NCI-H345 treated with DMSO at 0.1 percent for 48 hours (cell line): ENCODE measurements at regions not wholly inside any gene's neighbourhood (a gene's known extent, or its start where the extent isn't known, plus 50 kb on each side); places are given as distances from the start of the nearest gene placed in this dataset.

Source experiments
- DNase-seq: peaks from one replicate; lab custom pipeline; 2025; ENCODE audit not compliant: unreplicated experiment; lab: John Stamatoyannopoulos, UW

DNA sequence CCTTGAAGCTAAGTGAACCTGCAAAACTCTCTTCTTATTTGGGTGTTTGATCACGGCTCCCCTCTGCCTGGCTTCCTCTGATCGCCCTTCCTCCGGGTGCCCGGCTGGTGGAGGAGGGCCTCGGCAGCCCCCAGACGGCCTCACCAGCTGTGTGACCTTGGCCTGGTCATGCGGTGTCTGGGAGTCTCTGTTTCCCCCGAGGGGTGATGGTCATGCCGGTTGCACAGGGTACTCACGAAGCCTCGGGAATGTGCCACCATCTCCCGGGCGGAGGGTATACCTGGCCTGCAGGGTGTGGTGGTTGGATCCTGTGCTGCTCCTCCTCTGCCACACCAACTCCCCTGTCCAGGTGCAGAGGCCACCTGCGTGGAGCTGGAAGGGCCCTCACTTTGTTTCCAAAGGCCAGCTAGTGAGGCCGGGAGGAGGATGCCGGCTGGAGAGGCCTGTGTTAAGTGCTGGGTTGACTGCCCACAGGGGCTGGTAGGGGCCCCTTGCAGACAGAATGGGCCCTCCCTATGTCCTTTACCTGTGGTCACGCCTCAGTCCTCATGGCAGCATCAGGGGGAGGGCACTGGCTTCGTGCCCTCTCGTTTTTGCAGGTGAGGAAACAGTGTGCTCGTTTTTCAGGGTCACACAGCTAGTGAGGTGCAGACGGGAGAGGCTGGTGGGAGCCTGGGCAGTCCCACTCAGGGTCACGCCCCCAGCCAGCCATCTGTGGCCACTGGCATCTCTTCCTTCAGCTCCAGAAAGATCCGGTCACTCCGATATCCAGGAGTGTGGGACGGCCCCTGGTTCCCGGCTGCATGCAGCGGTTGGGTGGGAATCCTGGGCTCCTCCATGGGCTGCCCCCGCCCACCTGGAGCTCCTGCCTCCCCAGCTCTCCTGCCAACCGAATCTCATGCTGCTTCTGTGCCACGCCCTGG is 148.5 kb upstream of the GSE1 start:
- DNase-seq, result no peak

- DNase-seq, result no peak
Measured at GRCh38 chr16:85465328-85466303, 147.5 kb upstream of the GSE1 start.

- DNase-seq, result no peak
Measured at GRCh38 chr16:85466304-85466700, 146.8 kb upstream of the GSE1 start.

GRCh38 chr16:85466989-85467388 is 146.1 kb upstream of the GSE1 start:
- no peak for DNase-seq

DNA sequence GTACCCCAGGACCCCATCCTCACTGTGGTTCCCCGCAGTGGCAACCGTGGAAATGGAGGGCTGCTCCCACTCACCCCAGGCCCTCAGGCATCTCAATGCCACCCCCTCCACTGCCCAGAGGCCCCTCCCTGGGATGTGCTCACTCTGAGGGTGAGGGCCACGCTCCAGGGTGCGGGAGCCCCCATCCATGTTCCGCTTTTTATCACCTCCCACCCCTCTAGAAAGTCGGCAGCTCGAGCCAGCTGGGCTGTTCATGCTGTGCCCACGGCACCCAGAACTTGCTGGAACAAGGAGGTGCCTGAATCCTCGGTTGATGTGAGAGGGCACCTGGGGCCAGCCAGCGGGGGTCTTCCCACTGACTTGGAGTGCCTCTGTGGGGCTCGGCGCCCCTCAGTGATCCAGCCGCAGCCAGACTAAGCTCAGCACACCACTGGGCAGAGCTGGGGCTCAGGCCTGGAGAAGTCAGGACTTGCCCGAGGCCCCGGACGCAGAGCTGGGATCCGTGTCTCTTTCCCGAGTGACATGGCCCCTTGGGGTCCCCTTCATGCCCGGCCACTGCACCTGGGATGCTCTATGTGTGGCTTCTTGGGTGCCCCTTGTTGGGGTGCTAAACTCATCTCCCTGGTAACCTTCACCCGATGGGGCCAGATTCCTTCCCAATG is 143.1 kb upstream of the GSE1 start:
- DNase-seq, result no peak

DNA sequence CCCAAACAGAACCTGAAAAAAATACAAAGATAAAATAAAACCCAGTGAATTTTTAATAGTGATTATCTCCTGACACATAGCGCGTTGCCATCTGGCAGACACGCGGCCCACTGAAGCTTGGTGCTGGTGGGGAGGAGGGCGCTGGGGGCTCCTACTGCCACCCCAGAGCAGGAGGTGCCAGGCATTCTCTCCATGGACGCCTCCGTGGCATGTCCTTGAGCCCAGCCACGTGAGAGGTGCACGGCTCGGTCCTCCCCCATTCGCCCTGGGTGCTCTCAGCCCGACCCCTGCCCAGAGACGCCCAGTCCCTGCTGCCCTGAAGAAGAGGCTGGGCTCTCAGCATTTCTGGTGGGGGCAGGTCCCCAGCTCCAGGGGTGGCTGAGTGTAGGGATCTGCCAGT is 142.2 kb upstream of the GSE1 start:
- DNase-seq, result no peak

DNA sequence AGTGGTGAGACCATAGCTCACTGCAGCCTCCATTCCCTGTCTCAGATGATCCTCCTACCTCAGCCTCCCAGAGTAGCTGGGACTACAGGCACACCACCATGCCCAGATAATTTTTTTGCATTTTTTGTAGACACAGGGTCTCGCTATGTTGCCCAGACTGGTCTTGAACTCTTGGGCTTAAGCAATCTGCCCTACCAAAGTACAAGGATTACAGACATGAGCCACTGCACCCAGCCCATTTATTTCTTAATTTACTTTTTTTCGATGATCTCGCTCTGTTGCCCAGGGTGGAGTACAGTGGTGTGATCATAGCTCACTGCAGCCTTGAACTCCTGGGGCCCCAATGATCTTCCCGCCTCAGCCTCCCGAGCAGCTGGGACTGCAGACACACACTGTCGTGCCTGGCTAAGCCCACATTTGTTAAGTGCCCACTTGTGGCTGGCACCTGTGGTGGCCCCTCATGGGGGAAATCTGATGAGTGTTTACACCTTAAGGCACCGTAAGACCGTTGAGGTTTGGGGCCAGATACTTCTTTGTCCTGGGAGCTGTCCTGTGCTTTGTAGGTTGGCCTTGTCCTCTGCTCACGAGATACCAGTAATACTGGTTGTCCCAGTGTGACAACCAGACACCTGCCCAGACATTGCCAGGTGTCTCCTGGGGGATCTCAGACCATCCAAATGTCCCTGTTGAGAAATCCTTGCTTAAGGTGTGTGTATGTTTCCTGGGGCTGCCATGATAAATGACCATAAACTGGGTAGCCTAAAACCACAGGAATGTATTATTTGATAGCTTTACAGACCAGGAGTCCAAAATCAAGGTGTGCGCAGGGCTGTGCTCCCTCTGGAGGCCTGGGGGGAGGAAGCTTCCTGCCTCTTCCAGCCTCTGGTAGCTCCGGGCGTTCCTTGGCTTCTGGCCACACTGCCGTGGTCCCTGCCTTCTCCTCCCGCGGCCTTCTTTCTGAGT is 141.4 kb upstream of the GSE1 start:
- DNase-seq, result no peak

DNA sequence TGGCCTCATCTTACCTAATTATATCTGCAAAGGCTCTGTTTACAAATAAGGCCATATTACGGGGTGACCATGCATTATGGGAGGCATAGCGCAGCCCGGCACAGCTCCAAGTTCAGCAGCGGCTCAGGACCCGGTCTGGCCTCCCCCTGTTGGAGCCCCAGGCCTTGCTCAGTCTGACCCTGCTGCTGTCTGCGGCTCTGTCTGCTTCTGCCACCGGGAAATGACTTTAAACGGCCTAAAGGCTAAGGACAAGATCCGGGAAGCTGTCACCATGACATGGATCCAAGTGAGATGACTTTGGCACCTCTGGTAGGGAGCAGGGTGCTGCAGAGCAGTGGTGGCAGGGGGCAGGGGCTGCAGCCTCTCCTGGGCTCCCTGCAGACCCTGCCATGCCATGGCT is 140.6 kb upstream of the GSE1 start:
- DNase-seq, result no peak

DNA sequence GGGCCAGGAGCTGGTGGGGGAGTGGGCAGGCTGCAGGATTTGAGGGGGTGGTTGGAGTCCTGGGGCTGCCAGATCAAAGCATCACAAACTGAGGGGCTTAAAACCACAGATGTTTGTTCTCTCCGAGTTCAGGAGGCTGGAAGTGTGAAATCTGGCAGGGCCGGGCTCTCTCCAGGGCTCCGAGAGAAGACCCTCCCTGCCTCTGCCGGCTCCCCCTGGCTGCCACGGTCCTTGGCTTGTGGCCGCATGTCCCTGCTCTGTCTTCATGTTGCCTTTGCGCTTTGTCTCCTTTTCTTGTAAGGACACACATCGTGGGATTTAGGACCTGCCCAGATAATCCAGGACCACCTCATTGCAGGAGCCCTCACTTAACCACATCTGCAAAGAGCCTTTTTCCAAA is 139.8 kb upstream of the GSE1 start:
- no peak for DNase-seq

DNA sequence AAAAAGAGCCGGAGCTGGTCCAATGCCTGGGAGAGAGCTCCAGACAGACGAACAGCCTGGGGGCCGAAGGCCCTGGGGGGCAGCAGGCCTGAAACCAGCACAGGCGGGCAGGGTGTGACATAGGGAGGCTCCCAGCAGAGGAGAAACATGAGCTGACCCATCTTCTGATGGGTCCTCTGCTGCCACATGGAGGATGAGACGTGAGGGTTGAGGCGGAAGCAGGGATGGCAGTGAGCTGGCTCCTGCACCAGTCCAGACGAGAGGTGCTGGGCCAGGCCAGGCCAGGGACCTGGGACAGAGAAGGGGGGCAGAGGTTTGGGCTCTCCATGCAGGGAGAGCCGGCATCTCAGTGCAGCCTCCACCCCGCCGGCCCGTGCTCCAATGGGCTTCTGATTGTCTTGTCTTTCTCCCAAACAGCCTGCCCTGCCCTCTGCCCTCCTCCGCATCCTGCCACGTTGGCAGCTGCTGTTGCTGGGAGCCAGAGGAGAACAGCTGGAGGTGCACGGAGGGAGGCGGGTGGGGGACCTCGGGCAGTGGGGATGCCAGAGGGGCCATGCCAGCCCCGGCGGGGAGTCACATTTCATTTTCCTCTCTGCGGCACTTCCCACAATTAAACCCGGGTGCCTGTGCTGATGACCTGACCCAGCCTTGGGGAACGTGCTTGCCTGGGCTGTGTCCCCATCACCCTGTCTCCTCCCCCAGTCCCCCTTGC is 139.1 kb upstream of the GSE1 start:
- no peak for DNase-seq

DNA sequence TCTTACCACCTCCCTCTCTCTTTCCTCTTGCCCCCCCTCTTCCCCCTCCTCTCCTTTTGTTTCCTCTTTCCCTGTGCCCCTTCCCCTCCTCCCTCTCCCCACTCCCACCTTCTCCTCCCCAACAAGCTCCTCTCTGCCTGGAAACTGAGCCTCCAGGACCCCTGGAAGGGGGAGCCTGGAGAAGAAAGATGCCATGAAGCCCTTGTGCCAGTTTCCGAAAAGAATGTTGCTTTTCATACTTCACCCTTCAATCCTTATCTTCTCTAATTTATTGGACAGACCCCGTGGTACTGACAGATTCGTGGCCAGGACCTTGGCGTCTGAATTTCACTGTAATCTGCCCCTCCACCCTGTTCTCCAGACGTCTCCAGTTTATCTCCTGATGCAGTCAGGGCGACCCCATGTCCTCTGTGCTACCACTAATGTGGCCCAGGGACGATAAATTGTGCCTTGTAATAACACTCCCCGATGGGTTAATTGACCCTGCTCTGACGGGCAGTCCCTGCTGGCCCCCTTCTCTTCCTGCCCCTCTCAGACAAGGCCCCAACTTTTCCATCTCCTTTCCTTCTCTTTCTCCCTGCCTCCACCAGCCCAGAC is 138.4 kb upstream of the GSE1 start:
- DNase-seq, result no peak

DNA sequence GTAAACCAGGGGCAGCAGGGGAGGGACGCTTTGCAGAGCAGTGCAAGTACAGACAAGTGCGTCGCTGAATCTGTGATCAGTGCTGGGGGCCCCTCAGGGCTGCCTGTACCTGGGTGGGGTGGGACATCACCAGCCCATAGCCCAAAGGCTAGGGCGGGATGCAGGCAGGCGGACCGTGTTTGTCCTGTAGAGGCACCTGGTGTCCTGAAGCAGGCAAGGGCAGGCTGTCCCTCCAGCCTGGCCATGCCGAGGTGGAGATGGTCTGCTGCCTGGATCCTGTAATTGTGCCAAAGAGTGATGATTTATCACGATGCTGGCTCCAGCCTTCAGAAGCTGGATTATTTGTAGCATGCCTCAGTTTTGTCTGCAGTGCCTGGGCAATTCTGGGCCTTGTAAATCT is 137.9 kb upstream of the GSE1 start:
- no peak for DNase-seq

GRCh38 chr16:85475691-85476300 is 137.3 kb upstream of the GSE1 start:
- no peak for DNase-seq

DNA sequence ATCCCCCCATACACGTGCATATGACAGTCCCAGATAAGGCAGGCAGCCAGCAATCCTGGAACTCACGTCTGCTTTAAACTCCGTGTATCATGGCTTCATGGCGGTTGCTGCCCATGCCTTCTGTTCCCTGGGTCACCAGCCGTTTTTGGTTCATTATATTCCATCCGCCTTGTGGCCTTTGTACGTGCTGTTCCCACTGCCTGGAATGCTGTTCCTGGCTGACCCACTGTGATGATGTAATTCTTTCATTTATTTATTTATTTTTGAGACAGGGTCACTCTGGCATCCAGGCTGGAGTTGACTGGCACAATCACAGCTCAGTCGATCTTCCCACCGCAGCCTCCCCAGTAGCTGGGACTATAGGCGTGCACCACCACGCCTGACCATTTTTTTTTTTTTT is 136.7 kb upstream of the GSE1 start:
- DNase-seq, result no peak

DNA sequence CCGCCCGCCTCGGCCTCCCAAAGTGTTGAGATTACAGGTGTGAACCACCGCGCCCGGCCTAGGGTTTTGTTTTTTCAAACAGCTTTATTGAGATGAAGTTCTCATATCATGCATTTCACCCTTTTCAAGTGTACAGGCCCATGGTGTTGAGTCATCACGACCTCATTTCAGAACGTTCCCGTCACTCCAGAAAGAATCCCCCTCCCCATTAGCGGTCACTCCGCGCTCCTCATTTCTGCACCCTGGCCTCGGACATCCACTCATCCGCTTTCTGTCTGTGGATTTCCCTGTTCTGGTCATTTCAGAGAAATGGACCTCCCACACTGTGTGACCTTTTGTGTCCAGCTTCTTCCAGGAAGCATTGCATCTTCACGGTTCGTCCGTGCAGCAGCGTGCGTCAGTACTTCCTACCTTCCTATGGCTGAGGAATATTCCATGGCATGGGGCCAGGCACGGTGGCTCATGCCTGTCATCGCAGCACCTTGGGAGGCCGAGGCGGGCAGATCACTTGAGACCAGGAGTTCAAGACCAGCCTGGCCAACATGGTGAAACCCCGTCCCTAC is 135.2 kb upstream of the GSE1 start:
- no peak for DNase-seq

DNA sequence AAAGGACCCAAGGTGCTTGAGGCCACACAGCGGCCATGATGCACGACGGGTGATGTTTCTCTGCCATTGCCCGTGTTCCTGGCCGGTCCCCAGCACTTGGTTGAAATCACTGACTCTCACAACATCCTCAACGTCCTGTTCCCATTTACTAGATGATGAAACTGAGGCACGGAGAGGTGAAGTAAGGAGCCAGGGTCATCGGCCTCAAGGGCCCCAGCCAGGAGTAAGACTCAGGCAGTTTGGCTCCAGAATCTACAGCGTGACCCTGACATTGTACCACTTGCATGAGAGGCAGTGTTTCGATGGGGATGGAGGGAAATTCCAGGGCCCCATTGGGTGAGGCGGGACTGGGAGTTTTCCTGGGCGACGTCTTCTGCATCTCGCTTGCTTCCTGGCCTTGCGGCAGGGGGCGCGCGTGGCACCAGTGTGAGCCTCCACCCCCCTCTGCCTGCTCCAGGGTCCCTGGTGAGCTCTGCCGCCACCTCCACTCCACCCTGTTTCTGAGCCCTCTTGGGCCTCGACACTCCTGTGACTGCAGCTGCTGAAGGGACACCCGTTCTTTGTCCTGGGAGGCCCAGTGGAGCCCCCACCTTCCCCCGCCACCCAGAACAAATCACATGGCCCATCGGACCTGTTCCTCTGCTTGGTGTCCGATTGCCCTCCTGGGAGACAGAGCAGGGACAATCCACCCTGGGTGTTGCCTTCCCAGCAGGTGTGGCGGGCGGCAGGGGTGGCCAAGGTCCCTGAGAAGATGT is 133.0 kb upstream of the GSE1 start:
- DNase-seq, result no peak

DNA sequence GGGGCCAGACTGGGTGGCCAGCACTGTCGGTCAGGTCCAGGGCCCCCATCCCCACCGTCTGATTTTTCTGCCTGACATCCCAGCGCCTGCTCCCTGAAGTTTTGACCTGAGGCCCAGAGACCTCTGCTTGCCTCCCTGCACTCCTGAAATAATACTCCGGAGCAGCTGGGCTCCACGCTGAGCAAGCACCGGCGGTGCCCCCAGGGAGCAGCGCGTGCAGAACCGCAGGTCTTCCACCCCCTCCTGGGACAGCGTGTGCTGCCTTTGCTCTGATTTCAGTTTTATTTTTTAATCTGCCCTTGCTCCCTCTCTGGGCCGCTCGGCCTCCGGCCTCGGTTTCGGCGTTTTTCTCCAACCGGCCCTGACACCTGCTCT is 132.4 kb upstream of the GSE1 start:
- no peak for DNase-seq

GRCh38 chr16:85481206-85481605 is 131.9 kb upstream of the GSE1 start:
- DNase-seq, result no peak
